Liver (tissue), 8 donors: ENCODE measurements at regions not wholly inside any gene's neighbourhood (a gene's known extent, or its start where the extent isn't known, plus 50 kb on each side); places are given as distances from the start of the nearest gene placed in this dataset.

ENCODE experiments used
- DNase-seq: peaks from one replicate; pipeline ENCODE4 v3.0.0-alpha.2; 2017; ENCODE audit warnings: low spot score
- H3K27ac ChIP-seq, 2 donors: one replicate each; pipeline ENCODE4 v1.7.0; 2013; ENCODE audit warnings: inconsistent platforms in 2 of 2, low read length in 2 of 2, control low read depth in 1 of 2, low read depth in 1 of 2, mild to moderate bottlenecking in 1 of 2
- H3K27me3 ChIP-seq, 4 donors: one replicate each; pipeline versions ENCODE4 v1.6.1 to v1.7.0; 2013; ENCODE audit warnings: low read length in 3 of 4, inconsistent platforms in 1 of 4, mild to moderate bottlenecking in 1 of 4, moderate library complexity in 1 of 4; ENCODE audit not compliant: control insufficient read depth in 4 of 4, insufficient read depth in 4 of 4
- H3K36me3 ChIP-seq, 4 donors: one replicate each; pipeline versions ENCODE4 v1.6.1 to v1.7.0; 2013; ENCODE audit warnings: low read length in 3 of 4, mild to moderate bottlenecking in 3 of 4, low read depth in 1 of 4, moderate library complexity in 1 of 4; ENCODE audit not compliant: control insufficient read depth in 4 of 4, insufficient read depth in 3 of 4
- H3K4me1 ChIP-seq, 4 donors: one replicate each; pipeline versions ENCODE4 v1.6.1 to v1.7.0; 2013; ENCODE audit warnings: low read length in 3 of 4, mild to moderate bottlenecking in 3 of 4, moderate library complexity in 1 of 4; ENCODE audit not compliant: control insufficient read depth in 4 of 4, insufficient read depth in 4 of 4
- H3K4me3 ChIP-seq, 3 donors: one replicate each; pipeline versions ENCODE4 v1.6.1 to v1.7.0; 2013; ENCODE audit warnings: low read length in 3 of 3, control low read depth in 1 of 3, low read depth in 1 of 3, mild to moderate bottlenecking in 1 of 3
- H3K9ac ChIP-seq, 2 donors: one replicate each; pipeline ENCODE4 v1.7.0; 2013; ENCODE audit warnings: low read length in 2 of 2, mild to moderate bottlenecking in 2 of 2, moderate library complexity in 2 of 2, control low read depth in 1 of 2, low read depth in 1 of 2
- H3K9me3 ChIP-seq, 4 donors: one replicate each; pipeline versions ENCODE4 v1.6.1 to v1.7.0; 2013; ENCODE audit warnings: low read length in 3 of 4; ENCODE audit not compliant: control insufficient read depth in 4 of 4
- CTCF ChIP-seq: fragments of 150-350 bp; IDR thresholded peaks from 2 replicates; pipeline ENCODE4 v1.5.1; 2017; ENCODE audit warnings: improper control_type of control experiment, low read depth, low read length; ENCODE audit not compliant: missing input control
- EGR1 ChIP-seq, 2 donors: IDR thresholded peaks; 2 replicates each; pipeline ENCODE4 v1.6.1; 2016 to 2018; ENCODE audit warnings: antibody characterized with exemption in 2 of 2, low read depth in 2 of 2
- FOXA1 ChIP-seq: IDR thresholded peaks from 2 replicates; pipeline ENCODE4 v1.6.1; 2016; ENCODE audit warnings: antibody characterized with exemption
- FOXA2 ChIP-seq: IDR thresholded peaks from 2 replicates; pipeline ENCODE4 v1.6.1; 2016; ENCODE audit warnings: antibody characterized with exemption
- GABPA ChIP-seq, 2 donors: IDR thresholded peaks in 1 of 2; conservative IDR thresholded peaks in 1 of 2; 2 replicates each; pipeline ENCODE4 v1.6.1; 2016; ENCODE audit warnings: antibody characterized with exemption in 2 of 2, mild to moderate bottlenecking in 1 of 2, moderate library complexity in 1 of 2
- HNF4A ChIP-seq, 2 donors: conservative IDR thresholded peaks; 2 replicates each; pipeline ENCODE4 v1.6.1; 2016; ENCODE audit warnings: antibody characterized with exemption in 2 of 2, mild to moderate bottlenecking in 2 of 2
- HNF4G ChIP-seq: IDR thresholded peaks from 2 replicates; pipeline ENCODE4 v1.6.1; 2016; ENCODE audit warnings: antibody characterized with exemption
- JUND ChIP-seq, 2 donors: IDR thresholded peaks; 2 replicates each; pipeline ENCODE4 v1.6.1; 2016; ENCODE audit warnings: antibody characterized with exemption in 2 of 2
- NR2F2 ChIP-seq: IDR thresholded peaks from 2 replicates; pipeline ENCODE4 v1.6.1; 2016; ENCODE audit warnings: antibody characterized with exemption
- RAD21 ChIP-seq, 2 donors: IDR thresholded peaks; 2 replicates each; pipeline ENCODE4 v1.6.1; 2016; ENCODE audit warnings: antibody characterized with exemption in 2 of 2, mild to moderate bottlenecking in 2 of 2
- RXRA ChIP-seq, 2 donors: IDR thresholded peaks; 2 replicates each; pipeline ENCODE4 v1.6.1; 2017 to 2018; ENCODE audit warnings: antibody characterized with exemption in 2 of 2, mild to moderate bottlenecking in 1 of 2
- SP1 ChIP-seq: IDR thresholded peaks from 2 replicates; pipeline ENCODE4 v1.6.1; 2018; ENCODE audit warnings: antibody characterized with exemption, mild to moderate bottlenecking
- TAF1 ChIP-seq: conservative IDR thresholded peaks from 2 replicates; pipeline ENCODE4 v1.6.1; 2016; ENCODE audit warnings: antibody characterized with exemption, mild to moderate bottlenecking
- YY1 ChIP-seq: IDR thresholded peaks from 2 replicates; pipeline ENCODE4 v1.6.1; 2016; ENCODE audit warnings: antibody characterized with exemption, mild to moderate bottlenecking
- ZBTB33 ChIP-seq: IDR thresholded peaks from 2 replicates; pipeline ENCODE4 v1.6.1; 2016; ENCODE audit warnings: antibody characterized with exemption
- WGBS: extraction: QIAGEN DNeasy Blood & Tissue Kit; methylation state at CpG from one replicate; pipeline ENCODE4 v1.1.7; 2013; 5-methylcytosine and 5-hydroxymethylcytosine counted together
- TF ChIP-seq, protein P1 (sequence below): IDR thresholded peaks from 2 replicates; pipeline ENCODE4 v1.6.1; 2016; ENCODE audit warnings: antibody characterized with exemption
- TF ChIP-seq, protein P2 (sequence below): IDR thresholded peaks from 2 replicates; pipeline ENCODE4 v1.6.1; 2016; ENCODE audit warnings: antibody characterized with exemption, mild to moderate bottlenecking
- TF ChIP-seq, protein P3 (sequence below): IDR thresholded peaks from 2 replicates; pipeline ENCODE4 v1.6.1; 2016; ENCODE audit warnings: antibody characterized with exemption
- donor health status: healthy.
- donor health status: healthy.
- donor health status: healthy.
- donor health status: healthy.
- donor health status: healthy.

DNA sequence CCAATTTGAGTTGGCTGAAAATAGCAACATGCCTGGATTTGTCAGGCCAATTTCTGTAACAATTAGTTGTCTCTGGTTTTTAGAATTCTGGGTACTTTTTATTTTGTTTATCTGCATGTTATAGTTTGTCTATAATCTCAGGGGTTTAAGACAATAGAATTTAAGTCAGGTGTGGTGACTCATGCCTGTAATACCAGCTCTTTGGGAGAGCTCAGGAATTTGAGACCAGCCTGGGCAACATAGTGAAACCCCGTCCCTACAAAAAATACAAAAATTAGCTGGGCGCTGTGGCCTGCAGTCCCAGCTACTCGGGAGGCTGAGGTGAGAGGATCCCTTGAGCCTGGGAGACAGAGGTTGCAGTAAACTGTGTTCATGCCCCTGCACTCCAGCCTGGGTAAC, 114.4 kb upstream of the GLS start:
- WGBS, result 95% methylated on average over 3 of the region's 3 CpGs

DNA sequence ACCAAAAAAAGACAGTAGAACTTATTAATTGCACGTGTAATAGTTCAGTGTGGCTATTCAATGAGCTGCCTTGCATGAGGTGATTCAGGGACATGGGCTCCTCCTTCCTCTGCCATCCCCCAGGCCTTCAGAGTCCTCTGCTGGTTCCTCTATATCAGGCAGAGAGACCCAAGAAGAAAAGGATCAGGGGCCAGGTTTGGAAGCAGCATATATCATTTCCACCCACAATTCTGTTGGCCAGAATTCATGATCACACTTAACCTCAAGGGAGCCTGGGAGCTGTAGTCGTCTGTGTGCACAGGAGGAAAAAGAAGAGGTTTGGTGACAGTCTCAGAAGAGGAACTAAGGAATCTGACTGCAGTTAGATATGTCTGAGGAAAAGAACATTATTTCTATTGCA, 114.0 kb upstream of the GLS start:
- no peak overlapping the region for H3K27ac ChIP-seq
- 75% methylated on average over 2 of the region's 2 CpGs for WGBS
- TF ChIP-seq JUND (IDR thresholded peaks at IDR 0.05) (no peak), EGR1 (IDR thresholded peaks at IDR 0.05; ENCODE audit: low read depth in 2 of 2) (no peak), TAF1 (no peak), RXRA (IDR thresholded peaks at IDR 0.05) (no peak), GABPA (IDR thresholded peaks at IDR 0.05 in 1 of 2, conservative IDR thresholded peaks at IDR 0.05 in 1 of 2) (no peak), SP1 (no peak), FOXA2 (no peak), RAD21 (IDR thresholded peaks at IDR 0.05) (no peak), HNF4A (conservative IDR thresholded peaks at IDR 0.05) (no peak), NR2F2 (no peak), FOXA1 (no peak), ZBTB33 (no peak), HNF4G (no peak), YY1 (no peak), CTCF (no peak)
- TF ChIP-seq, protein P1, sequence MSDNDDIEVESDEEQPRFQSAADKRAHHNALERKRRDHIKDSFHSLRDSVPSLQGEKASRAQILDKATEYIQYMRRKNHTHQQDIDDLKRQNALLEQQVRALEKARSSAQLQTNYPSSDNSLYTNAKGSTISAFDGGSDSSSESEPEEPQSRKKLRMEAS, result no peak
- TF ChIP-seq, protein P2, sequence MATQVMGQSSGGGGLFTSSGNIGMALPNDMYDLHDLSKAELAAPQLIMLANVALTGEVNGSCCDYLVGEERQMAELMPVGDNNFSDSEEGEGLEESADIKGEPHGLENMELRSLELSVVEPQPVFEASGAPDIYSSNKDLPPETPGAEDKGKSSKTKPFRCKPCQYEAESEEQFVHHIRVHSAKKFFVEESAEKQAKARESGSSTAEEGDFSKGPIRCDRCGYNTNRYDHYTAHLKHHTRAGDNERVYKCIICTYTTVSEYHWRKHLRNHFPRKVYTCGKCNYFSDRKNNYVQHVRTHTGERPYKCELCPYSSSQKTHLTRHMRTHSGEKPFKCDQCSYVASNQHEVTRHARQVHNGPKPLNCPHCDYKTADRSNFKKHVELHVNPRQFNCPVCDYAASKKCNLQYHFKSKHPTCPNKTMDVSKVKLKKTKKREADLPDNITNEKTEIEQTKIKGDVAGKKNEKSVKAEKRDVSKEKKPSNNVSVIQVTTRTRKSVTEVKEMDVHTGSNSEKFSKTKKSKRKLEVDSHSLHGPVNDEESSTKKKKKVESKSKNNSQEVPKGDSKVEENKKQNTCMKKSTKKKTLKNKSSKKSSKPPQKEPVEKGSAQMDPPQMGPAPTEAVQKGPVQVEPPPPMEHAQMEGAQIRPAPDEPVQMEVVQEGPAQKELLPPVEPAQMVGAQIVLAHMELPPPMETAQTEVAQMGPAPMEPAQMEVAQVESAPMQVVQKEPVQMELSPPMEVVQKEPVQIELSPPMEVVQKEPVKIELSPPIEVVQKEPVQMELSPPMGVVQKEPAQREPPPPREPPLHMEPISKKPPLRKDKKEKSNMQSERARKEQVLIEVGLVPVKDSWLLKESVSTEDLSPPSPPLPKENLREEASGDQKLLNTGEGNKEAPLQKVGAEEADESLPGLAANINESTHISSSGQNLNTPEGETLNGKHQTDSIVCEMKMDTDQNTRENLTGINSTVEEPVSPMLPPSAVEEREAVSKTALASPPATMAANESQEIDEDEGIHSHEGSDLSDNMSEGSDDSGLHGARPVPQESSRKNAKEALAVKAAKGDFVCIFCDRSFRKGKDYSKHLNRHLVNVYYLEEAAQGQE, result no peak
- TF ChIP-seq, protein P3, sequence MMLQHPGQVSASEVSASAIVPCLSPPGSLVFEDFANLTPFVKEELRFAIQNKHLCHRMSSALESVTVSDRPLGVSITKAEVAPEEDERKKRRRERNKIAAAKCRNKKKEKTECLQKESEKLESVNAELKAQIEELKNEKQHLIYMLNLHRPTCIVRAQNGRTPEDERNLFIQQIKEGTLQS, result no peak
- H3K9ac ChIP-seq, result no peak overlapping the region
- no peaks in the 10 kb centered on the region for H3K9me3 ChIP-seq
- no peak overlapping the region for H3K4me3 ChIP-seq
- no peaks in the 10 kb centered on the region for H3K36me3 ChIP-seq
- DNase-seq, result no peak
- H3K4me1 ChIP-seq, result no peaks in the 10 kb centered on the region
- peaks cover 0 to 2% (median 0%) of the 10 kb centered on the region in 4 donors for H3K27me3 ChIP-seq

More for the DNA sequence above, 114.4 kb upstream of the GLS start:
- Histone ChIP-seq H3K36me3 (no peaks in the 10 kb centered on the region), H3K4me3 (no peak overlapping the region), H3K27me3 (peaks cover 0 to 2% (median 0%) of the 10 kb centered on the region in 4 donors), H3K27ac (no peak overlapping the region), H3K9ac (no peak overlapping the region), H3K4me1 (no peaks in the 10 kb centered on the region), H3K9me3 (no peaks in the 10 kb centered on the region)
- TF ChIP-seq, protein P2, result no peak
- TF ChIP-seq HNF4A (conservative IDR thresholded peaks at IDR 0.05) (no peak), YY1 (no peak), NR2F2 (no peak), FOXA2 (no peak), TAF1 (no peak), RAD21 (IDR thresholded peaks at IDR 0.05) (no peak), JUND (IDR thresholded peaks at IDR 0.05) (no peak)
- no peak for DNase-seq
